ENCODE measurements at regions not wholly inside any gene's neighbourhood (a gene's known extent, or its start where the extent isn't known, plus 50 kb on each side); places are given as distances from the start of the nearest gene placed in this dataset.
A peak's percentile ranks its signal among the peaks of the same experiment; 100 is the strongest.

- TF ChIP-seq CTCF (conservative IDR thresholded peaks at IDR 0.05) = no peak
- no peak for TF ChIP-seq ZFX (IDR thresholded peaks at IDR 0.05)
- H3K27ac ChIP-seq = no peak overlapping the region
Measured at GRCh38 chr10:29012926-29013554, 275.8 kb upstream of the LYZL1 start.

GRCh38 chr10:29021591-29021990 lies 267.3 kb upstream of the LYZL1 start:
- TF ChIP-seq CTCF (conservative IDR thresholded peaks at IDR 0.05) = no peak
- TF ChIP-seq ZFX (IDR thresholded peaks at IDR 0.05) = no peak
- H3K27ac ChIP-seq = no peak overlapping the region

GRCh38 chr10:29022513-29022912 lies 266.4 kb upstream of the LYZL1 start:
- peak overlapping the region; percentile 32 for H3K27ac ChIP-seq
- no peak for TF ChIP-seq ZFX (IDR thresholded peaks at IDR 0.05)
- TF ChIP-seq CTCF (conservative IDR thresholded peaks at IDR 0.05) = no peak

- TF ChIP-seq ZFX (IDR thresholded peaks at IDR 0.05) (no peak), CTCF (conservative IDR thresholded peaks at IDR 0.05) (no peak)
- H3K27ac ChIP-seq = no peak overlapping the region; the same call in 1 of the 2 replicates
Measured at GRCh38 chr10:29023678-29024077, 265.2 kb upstream of the LYZL1 start.

- TF ChIP-seq ZFX (IDR thresholded peaks at IDR 0.05) (no peak), CTCF (conservative IDR thresholded peaks at IDR 0.05) (no peak)
- H3K27ac ChIP-seq = no peak overlapping the region
Measured at GRCh38 chr10:29026065-29026797, 262.6 kb upstream of the LYZL1 start.

GRCh38 chr10:29026802-29027580 lies 261.9 kb upstream of the LYZL1 start:
- TF ChIP-seq ZFX (IDR thresholded peaks at IDR 0.05) (no peak), CTCF (conservative IDR thresholded peaks at IDR 0.05) (no peak)
- no peak overlapping the region for H3K27ac ChIP-seq

- TF ChIP-seq CTCF (conservative IDR thresholded peaks at IDR 0.05) (no peak), ZFX (IDR thresholded peaks at IDR 0.05) (no peak)
- no peak overlapping the region for H3K27ac ChIP-seq
Measured at GRCh38 chr10:29028486-29028885, 260.4 kb upstream of the LYZL1 start.
